SK-N-MC (cell line): ENCODE measurements at regions not wholly inside any gene's neighbourhood (a gene's known extent, or its start where the extent isn't known, plus 50 kb on each side); places are given as distances from the start of the nearest gene placed in this dataset.
A peak's percentile ranks its signal among the peaks of the same experiment; 100 is the strongest.

Experiments
- DNase-seq: peaks from one replicate; pipeline ENCODE4 v3.0.0-alpha.2; 2011; ENCODE audit warnings: low read depth, low spot score
- H3K27ac ChIP-seq: fragments of 200-600 bp; sonication (generic); 2 replicates; pipeline ENCODE4 v1.5.1; 2016; ENCODE audit warnings: mixed run types
- H3K36me3 ChIP-seq: fragments of 200-600 bp; sonication (generic); 2 replicates; pipeline ENCODE4 v1.6.1; 2017; ENCODE audit warnings: antibody characterized with exemption, low read length, mixed read lengths; ENCODE audit not compliant: insufficient read depth
- H3K4me3 ChIP-seq: fragments of 200-600 bp; sonication (generic); 2 replicates; pipeline ENCODE4 v1.5.1; 2016
- H3K9ac ChIP-seq: fragments of 200-600 bp; sonication (generic); 2 replicates; pipeline ENCODE4 v1.8.0; 2017; ENCODE audit warnings: mixed run types, mixed read lengths; ENCODE audit not compliant: insufficient read length
- H3K9me3 ChIP-seq: fragments of 200-600 bp; sonication (generic); 2 replicates; pipeline ENCODE4 v1.6.1; 2017; ENCODE audit warnings: low read depth, mild to moderate bottlenecking, antibody characterized with exemption, low read length, moderate library complexity, mixed read lengths
- EZH2 ChIP-seq: fragments of 200-600 bp; sonication (generic); IDR thresholded peaks from one replicate; pipeline ENCODE4 v1.6.1; 2017; ENCODE audit warnings: antibody characterized with exemption
- FOXP2 ChIP-seq: optimal IDR thresholded peaks from 2 replicates; pipeline ENCODE3; 2011; ENCODE audit warnings: mild to moderate bottlenecking, moderate library complexity; ENCODE audit not compliant: insufficient read depth; ENCODE audit errors: extremely low read length, control extremely low read depth
- POLR2AphosphoS5 ChIP-seq: IDR thresholded peaks from 2 replicates; pipeline ENCODE4 v1.6.1; 2012; ENCODE audit warnings: mild to moderate bottlenecking, low read depth, low read length, borderline replicate concordance

- Histone ChIP-seq H3K9me3 (no peaks in the 10 kb centered on the region; the same call in none of the 2 replicates), H3K27ac (no peak overlapping the region), H3K9ac (no peak overlapping the region), H3K36me3 (no peaks in the 10 kb centered on the region), H3K4me3 (no peak overlapping the region)
- DNase-seq: no peak
- TF ChIP-seq EZH2 (no peak), POLR2AphosphoS5 (no peak), FOXP2 (no peak)
These were observed 182.4 kb upstream of the TANK start for GRCh38 chr2:160977854-160978253.

DNA sequence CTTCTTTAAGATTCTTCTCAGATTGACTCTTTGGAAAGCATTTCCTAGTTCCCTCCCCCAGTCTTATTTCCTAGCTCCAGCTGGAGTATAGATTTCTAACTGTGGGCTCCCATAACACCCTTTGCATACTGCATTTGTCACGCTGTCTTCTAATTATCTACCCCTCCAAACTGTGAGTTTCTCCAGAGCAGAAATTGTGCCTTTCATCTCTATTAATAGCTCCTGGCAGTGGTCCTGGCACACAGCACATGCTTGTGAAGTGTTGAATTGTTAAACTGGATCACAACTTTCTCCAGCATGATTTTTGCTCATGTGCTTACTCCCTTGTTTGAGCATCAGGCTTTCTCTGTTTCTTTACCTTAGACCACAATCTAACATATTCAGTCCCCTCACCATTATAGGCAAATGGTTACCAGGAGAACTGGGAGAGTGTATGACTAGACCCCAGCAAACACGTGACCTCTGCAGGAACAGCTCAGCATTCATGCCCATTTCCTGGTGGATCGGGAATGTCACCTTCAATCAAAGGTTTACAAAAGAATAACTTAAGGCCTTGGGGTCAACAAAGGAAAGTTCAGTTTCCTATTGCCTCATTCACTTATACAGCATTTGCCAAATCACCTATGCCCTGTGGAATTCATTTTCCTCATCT lies 175.7 kb upstream of the TANK start:
- TF ChIP-seq FOXP2: no peak
- no peak for TF ChIP-seq EZH2
- TF ChIP-seq POLR2AphosphoS5: no peak
- DNase-seq: no peak
- Histone ChIP-seq H3K27ac (0 out of 2 replicates have a peak overlapping the region, but pooled peaks have one; percentile 27), H3K9me3 (no peaks in the 10 kb centered on the region; the same call in 1 of the 2 replicates), H3K36me3 (no peaks in the 10 kb centered on the region), H3K9ac (no peak overlapping the region), H3K4me3 (peak overlapping the region; percentile 15; the same call in 1 of the 2 replicates)

- no peaks in the 10 kb centered on the region for H3K36me3 ChIP-seq
- DNase-seq: no peak
- no peak overlapping the region for H3K9ac ChIP-seq
- TF ChIP-seq FOXP2: no peak
- no peak for TF ChIP-seq POLR2AphosphoS5
- no peak for TF ChIP-seq EZH2
- no peak overlapping the region for H3K27ac ChIP-seq
- H3K4me3 ChIP-seq: no peak overlapping the region
- H3K9me3 ChIP-seq: no peaks in the 10 kb centered on the region
These were observed 170.4 kb upstream of the TANK start for GRCh38 chr2:160989778-160990177.

GRCh38 chr2:160993654-160994061 lies 166.6 kb upstream of the TANK start:
- no peak overlapping the region for H3K27ac ChIP-seq
- TF ChIP-seq FOXP2 (no peak), POLR2AphosphoS5 (no peak), EZH2 (no peak)
- no peak overlapping the region for H3K4me3 ChIP-seq
- no peaks in the 10 kb centered on the region for H3K36me3 ChIP-seq
- no peaks in the 10 kb centered on the region for H3K9me3 ChIP-seq
- no peak overlapping the region for H3K9ac ChIP-seq
- no peak for DNase-seq

- H3K27ac ChIP-seq: no peak overlapping the region
- H3K4me3 ChIP-seq: peak overlapping the region; percentile 64
- no peak overlapping the region for H3K9ac ChIP-seq
- no peaks in the 10 kb centered on the region for H3K9me3 ChIP-seq
- TF ChIP-seq FOXP2 (no peak), EZH2 (no peak), POLR2AphosphoS5 (no peak; the same call in 1 of the 2 replicates)
- peak; percentile 92 for DNase-seq
- H3K36me3 ChIP-seq: no peaks in the 10 kb centered on the region
These were observed 165.9 kb upstream of the TANK start for GRCh38 chr2:160994141-160995002.

GRCh38 chr2:160996584-160996983 lies 163.6 kb upstream of the TANK start:
- no peaks in the 10 kb centered on the region for H3K9me3 ChIP-seq
- TF ChIP-seq EZH2 (no peak), FOXP2 (no peak), POLR2AphosphoS5 (no peak)
- no peaks in the 10 kb centered on the region for H3K36me3 ChIP-seq
- no peak for DNase-seq
- H3K4me3 ChIP-seq: no peak overlapping the region
- H3K27ac ChIP-seq: no peak overlapping the region
- H3K9ac ChIP-seq: no peak overlapping the region

DNA sequence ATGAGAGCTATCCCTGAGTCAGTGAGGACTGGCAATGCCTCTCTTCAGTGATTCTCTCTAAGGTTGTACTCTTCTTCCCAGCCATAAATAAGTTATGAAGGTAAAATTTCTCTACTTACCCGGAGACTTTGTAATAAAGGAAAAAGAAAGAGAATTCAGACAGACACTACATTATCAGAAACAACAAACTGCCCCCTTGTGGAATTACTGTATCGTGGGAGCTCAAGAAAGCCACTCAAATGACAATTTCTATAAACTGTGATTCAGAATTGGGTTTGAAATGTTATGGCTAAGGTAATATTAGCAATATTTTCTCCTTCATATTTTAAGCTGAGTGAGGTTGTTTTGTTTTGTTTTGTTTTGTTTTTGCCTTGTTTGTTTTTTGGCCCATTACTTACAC lies 155.8 kb upstream of the TANK start:
- no peaks in the 10 kb centered on the region for H3K9me3 ChIP-seq
- H3K36me3 ChIP-seq: no peaks in the 10 kb centered on the region
- no peak overlapping the region for H3K27ac ChIP-seq
- H3K9ac ChIP-seq: no peak overlapping the region
- H3K4me3 ChIP-seq: no peak overlapping the region
- DNase-seq: no peak
- TF ChIP-seq EZH2: no peak
- no peak for TF ChIP-seq FOXP2
- TF ChIP-seq POLR2AphosphoS5: no peak

- no peaks in the 10 kb centered on the region for H3K9me3 ChIP-seq
- no peak for TF ChIP-seq EZH2
- no peak for TF ChIP-seq POLR2AphosphoS5
- TF ChIP-seq FOXP2: no peak
- H3K36me3 ChIP-seq: no peaks in the 10 kb centered on the region
- DNase-seq: no peak
- H3K4me3 ChIP-seq: no peak overlapping the region
- H3K9ac ChIP-seq: no peak overlapping the region
- H3K27ac ChIP-seq: no peak overlapping the region
These were observed 155.1 kb upstream of the TANK start for GRCh38 chr2:161005170-161005569.

GRCh38 chr2:161008311-161008710 lies 151.9 kb upstream of the TANK start:
- Histone ChIP-seq H3K36me3 (no peaks in the 10 kb centered on the region), H3K9me3 (no peaks in the 10 kb centered on the region), H3K9ac (no peak overlapping the region), H3K27ac (no peak overlapping the region), H3K4me3 (no peak overlapping the region)
- TF ChIP-seq POLR2AphosphoS5 (no peak), EZH2 (no peak), FOXP2 (no peak)
- DNase-seq: no peak
